T-cell (primary cell): ENCODE measurements at regions not wholly inside any gene's neighbourhood (a gene's known extent, or its start where the extent isn't known, plus 50 kb on each side); places are given as distances from the start of the nearest gene placed in this dataset.
A peak's percentile ranks its signal among the peaks of the same experiment; 100 is the strongest.
"Not testable (repeated sequence)": the region's sequence is repeated elsewhere in the genome, so short reads cannot be mapped to it uniquely, and the experiment has no call there.

Experiments
- ATAC-seq, 4 experiments: fragments of 200-7000 bp in 3 of 4; fragments of 150-1000 bp in 1 of 4; cut with Tn5 transposase; replicated peaks in 1 of 4; 1 replicate in 3 of 4; 2 replicates in 1 of 4; pipeline ENCODE4 v1.10.0; 2021; ENCODE audit warnings: moderate library complexity in 3 of 4, mild to moderate bottlenecking in 2 of 4, moderate number of reproducible peaks in 1 of 4
- CTCF ChIA-PET, 2 donors: fragments of 300-600 bp; sonication (Branson Sonifier 250); formaldehyde crosslinking; loops; one replicate each; lab custom pipeline; 2022; ENCODE audit warnings: antibody characterized with exemption in 2 of 2; lab: Charles Lee
- POLR2A ChIA-PET, 2 donors: fragments of 300-600 bp; sonication (Branson Sonifier 250); formaldehyde crosslinking; loops; one replicate each; lab custom pipeline; 2022; ENCODE audit warnings: antibody characterized with exemption in 2 of 2; lab: Charles Lee
- DNase-seq, 35 experiments: peaks; one replicate each; pipeline versions ENCODE4 v3.0.0 to v3.0.0-alpha.2; 2013 to 2023
- H3K27ac ChIP-seq: one replicate; pipeline ENCODE4 v1.5.1; 2013; ENCODE audit warnings: low read length
- H3K27me3 ChIP-seq, 2 experiments: replicated peaks in 1 of 2; 1 replicate in 1 of 2; 2 replicates in 1 of 2; pipeline versions ENCODE4 v1.6.1 to v1.7.0; 2013; ENCODE audit warnings: low read length in 1 of 2, mixed read lengths in 1 of 2; ENCODE audit not compliant: control insufficient read depth in 2 of 2, insufficient read depth in 2 of 2; ENCODE audit errors: extremely low read depth in 1 of 2
- H3K36me3 ChIP-seq, 2 donors: 1 replicate in 1 of 2; 2 replicates in 1 of 2; pipeline versions ENCODE4 v1.6.1 to v1.7.0; 2013; ENCODE audit warnings: low read length in 1 of 2; ENCODE audit not compliant: control insufficient read depth in 2 of 2, insufficient read depth in 1 of 2; ENCODE audit errors: extremely low read depth in 1 of 2
- H3K4me1 ChIP-seq, 2 experiments: 1 replicate in 1 of 2; 2 replicates in 1 of 2; pipeline versions ENCODE4 v1.6.1 to v1.7.0; 2013; ENCODE audit warnings: low read length in 2 of 2, mixed read lengths in 1 of 2; ENCODE audit not compliant: insufficient read depth in 2 of 2, control insufficient read depth in 1 of 2; ENCODE audit errors: extremely low read depth in 1 of 2
- H3K4me3 ChIP-seq, 2 donors: 1 replicate in 1 of 2; 2 replicates in 1 of 2; pipeline versions ENCODE4 v1.5.1 to v1.7.0; 2013; ENCODE audit warnings: mild to moderate bottlenecking in 2 of 2, low read length in 1 of 2, moderate library complexity in 1 of 2; ENCODE audit not compliant: control insufficient read depth in 1 of 2; ENCODE audit errors: extremely low read depth in 1 of 2
- H3K9me3 ChIP-seq: 2 replicates; pipeline ENCODE4 v1.7.0; 2013
- H3K27ac Mint-ChIP-seq, 2 donors: one replicate each; pipeline ENCODE4 v1.8.0; 2020 to 2021; ENCODE audit warnings: mild to moderate bottlenecking in 2 of 2, mixed read lengths in 2 of 2
- H3K27me3 Mint-ChIP-seq, 2 donors: one replicate each; pipeline ENCODE4 v1.8.0; 2021 to 2022; ENCODE audit warnings: mixed read lengths in 2 of 2
- H3K36me3 Mint-ChIP-seq: one replicate; pipeline ENCODE4 v1.8.0; 2021; ENCODE audit warnings: mixed read lengths
- H3K4me1 Mint-ChIP-seq, 3 donors: one replicate each; pipeline ENCODE4 v1.8.0; 2020 to 2022; ENCODE audit warnings: mixed read lengths in 3 of 3, mild to moderate bottlenecking in 1 of 3
- H3K4me3 Mint-ChIP-seq, 3 donors: one replicate each; pipeline ENCODE4 v1.8.0; 2020 to 2022; ENCODE audit warnings: mild to moderate bottlenecking in 3 of 3, mixed read lengths in 3 of 3, moderate library complexity in 3 of 3
- H3K9me3 Mint-ChIP-seq, 3 donors: one replicate each; pipeline ENCODE4 v1.8.0; 2020 to 2022; ENCODE audit warnings: mixed read lengths in 3 of 3
- WGBS: methylation state at CpG from one replicate; pipeline ENCODE4 v1.1.5; 2013; ENCODE audit warnings: missing lambda C conversion rate; ENCODE audit not compliant: insufficient coverage; 5-methylcytosine and 5-hydroxymethylcytosine counted together

DNA sequence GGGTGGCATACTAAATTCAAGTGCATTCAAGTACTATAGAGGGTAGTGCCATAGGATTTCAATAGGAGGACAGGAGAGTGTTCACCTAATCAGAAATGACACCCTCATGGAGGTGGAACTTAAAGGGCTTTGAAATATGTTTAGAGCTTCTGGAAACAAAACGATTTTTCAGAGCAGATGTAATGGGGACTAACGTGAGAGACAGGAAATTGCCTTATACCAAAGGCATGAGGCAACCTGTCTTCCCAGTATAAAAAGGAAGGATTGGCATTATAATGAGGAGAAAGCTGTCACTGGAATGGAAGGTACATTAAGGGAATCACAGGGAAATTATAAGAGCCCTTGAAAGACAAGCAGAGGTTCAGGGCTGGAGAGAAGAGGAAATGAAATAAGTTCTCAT is 116.3 kb upstream of the PNPLA4 start:
- H3K9me3 Mint-ChIP-seq: no peaks in the 10 kb centered on the region
- H3K36me3 Mint-ChIP-seq: no peaks in the 10 kb centered on the region
- peaks cover 2 to 3% (median 2%) of the 10 kb centered on the region in 3 donors for H3K4me1 Mint-ChIP-seq
- H3K27ac ChIP-seq: no peak overlapping the region
- H3K36me3 ChIP-seq: no peaks in the 10 kb centered on the region
- no peaks in the 10 kb centered on the region for H3K27me3 Mint-ChIP-seq
- no peak overlapping the region for H3K4me3 ChIP-seq
- ATAC-seq (no peak), DNase-seq (no peak)
- POLR2A ChIA-PET: interaction anchor here in 1 of 2 donors (0.7 kb wide), 1 partner anchor 116 kb away, joined by 3 read pairs; no protein-coding TSS in a partner anchor
- H3K4me1 ChIP-seq: peaks cover 0 to 1% of the 10 kb centered on the region in 2 experiments
- no CpG with 5 or more reads among the region's 2 CpGs for WGBS
- no peak overlapping the region for H3K4me3 Mint-ChIP-seq
- no peak overlapping the region for H3K27ac Mint-ChIP-seq
- CTCF ChIA-PET: no interaction called here
- H3K27me3 ChIP-seq: no peaks in the 10 kb centered on the region
- no peaks in the 10 kb centered on the region for H3K9me3 ChIP-seq

DNA sequence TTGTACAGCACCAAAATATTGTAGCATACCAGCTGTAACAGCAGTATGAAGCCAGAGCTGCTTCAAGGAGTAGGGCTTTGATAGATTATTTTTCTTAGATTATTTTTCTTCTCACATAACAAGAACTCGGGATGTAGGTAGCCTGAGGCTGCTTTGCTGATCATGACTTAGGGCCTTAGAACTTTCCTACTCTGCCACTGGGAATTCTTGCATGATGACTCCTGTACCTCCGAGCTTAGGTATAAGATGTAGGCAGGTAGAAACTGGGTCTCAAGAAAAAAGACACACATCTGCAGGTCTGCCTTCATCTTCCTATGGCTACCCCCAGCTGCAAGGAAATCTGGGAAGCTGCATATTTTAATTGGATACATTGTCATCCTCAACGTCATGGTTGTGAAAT is 115.9 kb upstream of the PNPLA4 start:
- no peaks in the 10 kb centered on the region for H3K9me3 Mint-ChIP-seq
- ATAC-seq (no peak), DNase-seq (no peak)
- no CpG with 5 or more reads among the region's 3 CpGs for WGBS
- ChIA-PET POLR2A (interaction anchor here in 1 of 2 donors (0.7 kb wide), 1 partner anchor 115 kb away, joined by 3 read pairs; no protein-coding TSS in a partner anchor), CTCF (no interaction called here)
- H3K27me3 Mint-ChIP-seq: no peaks in the 10 kb centered on the region
- Histone ChIP-seq H3K9me3 (no peaks in the 10 kb centered on the region), H3K36me3 (no peaks in the 10 kb centered on the region), H3K4me1 (peaks cover 0 to 6% of the 10 kb centered on the region in 2 experiments), H3K27me3 (no peaks in the 10 kb centered on the region), H3K27ac (no peak overlapping the region), H3K4me3 (no peak overlapping the region)
- no peak overlapping the region for H3K4me3 Mint-ChIP-seq
- no peaks in the 10 kb centered on the region for H3K36me3 Mint-ChIP-seq
- H3K27ac Mint-ChIP-seq: no peak overlapping the region
- H3K4me1 Mint-ChIP-seq: peaks cover 6 to 8% (median 6%) of the 10 kb centered on the region in 3 donors

DNA sequence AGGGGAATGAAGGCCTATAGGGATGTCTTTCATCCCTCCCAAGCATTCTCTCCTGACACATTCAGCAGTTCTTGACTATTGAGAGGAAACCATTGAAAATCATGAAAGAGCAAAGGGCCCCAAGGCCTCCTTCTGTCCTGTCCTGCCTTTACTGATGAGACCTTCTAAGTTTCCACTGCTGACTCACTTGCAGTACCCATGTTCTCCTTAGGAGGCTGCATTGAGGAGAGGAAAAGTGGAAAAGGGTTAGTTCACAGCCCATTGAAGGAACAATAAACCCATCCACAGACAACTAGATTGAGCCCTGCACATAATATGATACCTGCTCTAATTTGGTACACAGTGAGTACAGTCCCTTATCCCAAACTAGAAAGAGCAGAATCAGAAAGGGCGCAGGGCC is 115.1 kb upstream of the PNPLA4 start:
- ChIA-PET POLR2A (no interaction called here), CTCF (no interaction called here)
- Mint-ChIP-seq H3K36me3 (no peaks in the 10 kb centered on the region), H3K27me3 (no peaks in the 10 kb centered on the region), H3K4me1 (peaks cover 13 to 16% (median 14%) of the 10 kb centered on the region in 3 donors), H3K9me3 (no peaks in the 10 kb centered on the region), H3K27ac (no peak overlapping the region), H3K4me3 (no peak overlapping the region)
- no peak overlapping the region for H3K4me3 ChIP-seq
- H3K27ac ChIP-seq: no peak overlapping the region
- H3K36me3 ChIP-seq: no peaks in the 10 kb centered on the region
- no peak for ATAC-seq
- no CpG with 5 or more reads among the region's 1 CpG for WGBS
- no peaks in the 10 kb centered on the region for H3K27me3 ChIP-seq
- H3K4me1 ChIP-seq: peaks cover 0 to 10% of the 10 kb centered on the region in 2 experiments
- H3K9me3 ChIP-seq: no peaks in the 10 kb centered on the region
- DNase-seq: no peak

DNA sequence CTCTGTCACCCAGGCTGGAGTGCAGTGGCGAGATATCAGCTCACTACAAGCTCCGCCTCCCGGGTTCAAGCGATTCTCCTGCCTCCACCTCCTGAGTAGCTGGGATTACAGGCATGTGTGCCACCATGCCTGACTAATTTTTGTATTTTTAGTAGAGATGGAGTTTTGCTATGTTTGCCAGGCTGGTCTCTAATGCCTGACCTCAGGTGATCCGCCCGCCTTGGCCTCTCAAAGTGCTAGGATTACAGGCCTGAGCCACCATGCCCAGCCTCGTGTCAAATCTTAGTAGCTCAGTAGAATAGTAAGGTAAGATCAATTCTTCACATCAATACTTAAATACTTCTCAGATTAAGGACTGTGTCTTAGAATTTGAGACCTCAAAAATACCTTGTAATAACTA is 112.5 kb upstream of the PNPLA4 start:
- H3K36me3 ChIP-seq, H3K9me3 ChIP-seq, ATAC-seq, H3K4me3 ChIP-seq, H3K27me3 Mint-ChIP-seq, H3K9me3 Mint-ChIP-seq, H3K27me3 ChIP-seq, CTCF ChIA-PET, H3K27ac ChIP-seq, H3K4me3 Mint-ChIP-seq, H3K27ac Mint-ChIP-seq, H3K36me3 Mint-ChIP-seq, DNase-seq: not testable (repeated sequence)
- POLR2A ChIA-PET: interaction anchor here in 1 of 2 donors (0.6 kb wide), 1 partner anchor 832 kb away, joined by 3 read pairs; no protein-coding TSS in a partner anchor
- WGBS: 100% methylated on average over 2 of the region's 7 CpGs
- H3K4me1 ChIP-seq: peaks cover 0 to 10% of the 10 kb centered on the region in 2 experiments
- H3K4me1 Mint-ChIP-seq: peaks cover 22 to 27% (median 24%) of the 10 kb centered on the region in 3 donors

DNA sequence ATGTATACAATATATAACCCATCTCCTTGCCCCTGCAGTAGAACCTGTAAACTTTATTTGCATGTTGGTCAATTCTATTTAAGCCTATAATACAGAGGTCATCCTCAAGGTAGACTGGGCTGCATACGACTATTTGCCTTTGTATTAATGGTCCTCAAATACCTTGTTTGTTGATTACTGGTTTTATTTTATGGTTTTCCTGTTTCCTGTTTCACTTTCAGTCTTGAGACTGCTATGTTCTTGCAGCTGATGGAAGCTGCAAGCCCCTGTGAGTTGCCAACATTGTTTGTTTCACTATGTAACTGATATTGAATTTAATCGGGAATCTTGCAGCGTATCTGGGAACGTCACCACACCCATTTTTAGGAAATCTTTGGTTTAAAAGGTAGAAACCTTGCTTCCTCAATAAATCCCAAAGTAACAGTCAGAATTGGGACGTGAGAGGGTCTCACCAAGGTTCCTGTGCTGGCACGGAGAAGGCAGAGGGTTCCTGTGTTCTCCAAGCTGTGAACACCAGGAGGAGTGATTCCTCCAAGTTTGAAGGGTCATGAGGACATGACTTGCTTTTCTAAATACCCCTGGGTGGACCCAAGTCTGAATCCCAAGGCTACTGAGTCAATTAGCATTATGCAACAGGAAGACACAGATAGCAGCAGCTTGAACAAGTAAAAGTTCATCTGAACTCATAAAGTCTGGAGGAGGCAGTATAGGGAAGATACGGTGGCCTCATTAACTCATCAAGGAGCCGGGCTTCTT is 110.6 kb upstream of the PNPLA4 start:
- CTCF ChIA-PET: no interaction called here
- peak overlapping the region; percentile 72 to 85 for H3K27ac Mint-ChIP-seq
- no peaks in the 10 kb centered on the region for H3K36me3 ChIP-seq
- peak overlapping the region; percentile 71 to 85 (median 73) for H3K4me3 Mint-ChIP-seq
- peak overlapping the region in 1 of 2 donors; percentile 12 for H3K4me3 ChIP-seq
- DNase-seq (peak in 1 of 35 experiments; percentile 8), ATAC-seq (peak in 1 of 4 experiments; percentile 37)
- no peak overlapping the region for H3K27ac ChIP-seq
- H3K9me3 Mint-ChIP-seq: no peaks in the 10 kb centered on the region
- H3K4me1 Mint-ChIP-seq: peaks cover 22 to 27% (median 24%) of the 10 kb centered on the region in 3 donors
- no peaks in the 10 kb centered on the region for H3K27me3 Mint-ChIP-seq
- H3K27me3 ChIP-seq: no peaks in the 10 kb centered on the region
- no peaks in the 10 kb centered on the region for H3K36me3 Mint-ChIP-seq
- peaks cover 0 to 10% of the 10 kb centered on the region in 2 experiments for H3K4me1 ChIP-seq
- POLR2A ChIA-PET: no interaction called here
- no CpG with 5 or more reads among the region's 8 CpGs for WGBS
- no peaks in the 10 kb centered on the region for H3K9me3 ChIP-seq

DNA sequence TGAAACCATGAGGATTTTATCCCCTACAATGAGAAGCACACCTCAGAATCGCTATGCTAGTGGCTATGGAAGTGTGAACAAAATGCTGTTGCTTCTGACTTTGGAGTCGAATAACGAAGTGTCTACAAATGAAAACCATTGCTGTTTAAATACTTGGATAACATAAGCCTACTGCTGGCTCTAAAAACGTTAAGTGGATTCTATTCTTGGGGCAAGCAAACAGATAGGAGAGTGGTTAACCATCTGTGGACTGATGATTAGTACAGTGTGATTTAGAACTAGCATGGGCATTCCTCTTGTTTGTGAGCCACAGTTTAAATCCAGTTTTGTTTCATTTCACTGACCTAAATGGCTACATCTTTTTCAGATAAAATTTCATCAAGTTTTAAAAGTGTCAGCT is 109.7 kb upstream of the PNPLA4 start:
- H3K4me1 Mint-ChIP-seq: peaks cover 22 to 27% (median 24%) of the 10 kb centered on the region in 3 donors
- Histone ChIP-seq H3K36me3 (no peaks in the 10 kb centered on the region), H3K9me3 (no peaks in the 10 kb centered on the region), H3K4me1 (peaks cover 0 to 10% of the 10 kb centered on the region in 2 experiments), H3K27ac (no peak overlapping the region), H3K4me3 (no peak overlapping the region), H3K27me3 (no peaks in the 10 kb centered on the region)
- H3K36me3 Mint-ChIP-seq: no peaks in the 10 kb centered on the region
- ChIA-PET POLR2A (no interaction called here), CTCF (no interaction called here)
- H3K9me3 Mint-ChIP-seq: no peaks in the 10 kb centered on the region
- no peaks in the 10 kb centered on the region for H3K27me3 Mint-ChIP-seq
- no CpG with 5 or more reads among the region's 4 CpGs for WGBS
- no peak for DNase-seq
- peak overlapping the region in 1 of 2 donors; percentile 85 for H3K27ac Mint-ChIP-seq
- ATAC-seq: no peak
- peak overlapping the region in 2 of 3 donors; percentile 71 to 85 for H3K4me3 Mint-ChIP-seq
